ENCODE measurements at regions not wholly inside any gene's neighbourhood (a gene's known extent, or its start where the extent isn't known, plus 50 kb on each side); places are given as distances from the start of the nearest gene placed in this dataset.

DNA sequence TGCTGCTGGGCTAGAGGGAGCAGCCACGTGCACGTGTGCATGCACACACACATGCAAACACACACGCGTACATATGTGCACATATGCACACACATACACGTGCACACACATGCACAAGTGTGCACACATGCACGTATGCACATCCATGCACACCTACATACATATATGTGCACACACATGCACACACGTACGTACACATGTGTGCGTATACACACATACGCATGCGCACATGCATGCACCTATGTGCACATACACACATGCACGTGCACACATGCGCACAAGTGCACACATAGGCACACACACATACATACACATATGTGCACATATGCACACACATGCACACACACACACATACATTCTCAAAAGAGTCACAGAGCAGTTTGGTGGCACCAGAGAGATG lies 85.9 kb upstream of the SLC25A33 start:
- TF ChIP-seq CTCF (IDR thresholded peaks at IDR 0.05) (no peak), POLR2AphosphoS5 (IDR thresholded peaks at IDR 0.05) (no peak)
